ENCODE measurements at regions not wholly inside any gene's neighbourhood (a gene's known extent, or its start where the extent isn't known, plus 50 kb on each side); places are given as distances from the start of the nearest gene placed in this dataset.

- no peak for TF ChIP-seq CTCF (conservative IDR thresholded peaks at IDR 0.05; ENCODE audit: low read length)
- TF ChIP-seq EZH2phosphoT487 (IDR thresholded peaks at IDR 0.05; ENCODE audit: borderline replicate concordance) = no peak
Measured at GRCh38 chr12:34190054-34190453, 167.8 kb downstream of the ALG10 start.

All from Loucy (cell line).